ENCODE measurements at regions not wholly inside any gene's neighbourhood (a gene's known extent, or its start where the extent isn't known, plus 50 kb on each side); places are given as distances from the start of the nearest gene placed in this dataset.

DNA sequence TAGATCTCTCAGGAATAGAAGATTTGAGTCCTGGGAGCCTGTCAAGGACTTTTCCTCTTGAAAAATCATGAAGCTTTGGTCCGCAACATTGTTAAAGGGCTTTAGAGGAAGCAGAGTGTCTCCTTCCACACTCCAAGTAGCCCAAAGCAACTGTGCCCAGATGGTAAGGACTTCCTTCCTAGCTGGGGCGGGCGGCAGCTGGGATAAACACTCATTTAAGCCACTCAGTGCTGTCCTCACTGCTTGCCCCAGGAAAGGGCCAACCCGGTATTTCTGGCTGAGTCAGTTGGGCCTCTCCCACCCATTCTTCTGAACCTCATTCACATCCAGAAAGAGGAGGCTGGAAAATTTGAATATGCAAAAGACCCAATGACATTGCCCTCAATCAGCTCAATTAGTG, 144.3 kb downstream of the CHIC2 start:
- no peak for TF ChIP-seq POLR2A (IDR thresholded peaks at IDR 0.05)
- TF ChIP-seq, protein P1, sequence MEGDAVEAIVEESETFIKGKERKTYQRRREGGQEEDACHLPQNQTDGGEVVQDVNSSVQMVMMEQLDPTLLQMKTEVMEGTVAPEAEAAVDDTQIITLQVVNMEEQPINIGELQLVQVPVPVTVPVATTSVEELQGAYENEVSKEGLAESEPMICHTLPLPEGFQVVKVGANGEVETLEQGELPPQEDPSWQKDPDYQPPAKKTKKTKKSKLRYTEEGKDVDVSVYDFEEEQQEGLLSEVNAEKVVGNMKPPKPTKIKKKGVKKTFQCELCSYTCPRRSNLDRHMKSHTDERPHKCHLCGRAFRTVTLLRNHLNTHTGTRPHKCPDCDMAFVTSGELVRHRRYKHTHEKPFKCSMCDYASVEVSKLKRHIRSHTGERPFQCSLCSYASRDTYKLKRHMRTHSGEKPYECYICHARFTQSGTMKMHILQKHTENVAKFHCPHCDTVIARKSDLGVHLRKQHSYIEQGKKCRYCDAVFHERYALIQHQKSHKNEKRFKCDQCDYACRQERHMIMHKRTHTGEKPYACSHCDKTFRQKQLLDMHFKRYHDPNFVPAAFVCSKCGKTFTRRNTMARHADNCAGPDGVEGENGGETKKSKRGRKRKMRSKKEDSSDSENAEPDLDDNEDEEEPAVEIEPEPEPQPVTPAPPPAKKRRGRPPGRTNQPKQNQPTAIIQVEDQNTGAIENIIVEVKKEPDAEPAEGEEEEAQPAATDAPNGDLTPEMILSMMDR (IDR thresholded peaks at IDR 0.05): no peak

Measured in lower leg skin (tissue), 3 donors.